ENCODE measurements at regions not wholly inside any gene's neighbourhood (a gene's known extent, or its start where the extent isn't known, plus 50 kb on each side); places are given as distances from the start of the nearest gene placed in this dataset.

- no peak overlapping the region for H2BK120ac ChIP-seq (replicated peaks; ENCODE audit: low read depth, low read length)
- H3K36me3 ChIP-seq (ENCODE audit: control insufficient read depth in 2 of 4, insufficient read depth in 4 of 4, low read length in 3 of 4): 0 out of 8 replicates have a peak, but pooled peaks cover 0 to 7% (median 0%) of the 10 kb centered on the region in 4 experiments
- H4K8ac ChIP-seq (ENCODE audit: extremely low read depth, insufficient read depth, low read length): no peak overlapping the region
- no peak overlapping the region for H4K91ac ChIP-seq (replicated peaks; ENCODE audit: insufficient read length, low read length)
- DNase-seq (ENCODE audit: low read depth in 1 of 2, low spot score in 2 of 2) (no peak), FAIRE-seq (no peak)
- no peak overlapping the region for H3K23ac ChIP-seq (ENCODE audit: insufficient read length)
- H2BK20ac ChIP-seq (ENCODE audit: low read length): no peak overlapping the region
- no peak overlapping the region for H3K4ac ChIP-seq (replicated peaks; ENCODE audit: insufficient read length, low read depth, low read length)
- ChIA-PET POLR2A (ENCODE audit: partially characterized antibody) (interaction anchor here (0.7 to 5.5 kb wide), 4 partner anchors 13 to 29 kb away, joined by 3 to 41 read pairs (median 6); no protein-coding TSS in a partner anchor), CTCF (ENCODE audit: partially characterized antibody) (interaction anchor here (3.5 kb wide), 1 partner anchor 11 kb away, joined by 19 read pairs; no protein-coding TSS in a partner anchor)
- H3K27me3 ChIP-seq (replicated peaks in 1 of 4; ENCODE audit: control insufficient read depth in 3 of 4, extremely low read depth in 1 of 4, insufficient read depth in 3 of 4, low read length in 3 of 4): no peaks in the 10 kb centered on the region
- no peak overlapping the region for H3K4me2 ChIP-seq (ENCODE audit: insufficient read depth in 1 of 2, low read depth in 2 of 2, low read length in 2 of 2)
- peaks cover 3 to 18% (median 6%) of the 10 kb centered on the region in 4 experiments; a peak in 5 of 7 replicates for H3K4me1 ChIP-seq (replicated peaks in 1 of 4; ENCODE audit: control insufficient read depth in 3 of 4, insufficient read depth in 4 of 4, low read length in 3 of 4)
- no peak overlapping the region for H2BK5ac ChIP-seq (ENCODE audit: low read depth, low read length)
- WGBS, 2 experiments (ENCODE audit: extremely low coverage in 1 of 2, insufficient coverage in 1 of 2, insufficient read length in 1 of 2, insufficient replicate concordance in 2 of 2, low coverage in 1 of 2, low lambda C conversion rate in 2 of 2, missing lambda C conversion rate in 1 of 2): 88% methylated on average over 6 of the region's 6 CpGs; no CpG with 5 or more reads in 1 of the 2 experiments
- no peak overlapping the region for H2BK15ac ChIP-seq (ENCODE audit: low read length)
- H3K14ac ChIP-seq (ENCODE audit: insufficient read length): no peak overlapping the region
- H3K9me3 ChIP-seq (ENCODE audit: insufficient read depth in 2 of 2, low read depth in 1 of 2, low read length in 1 of 2): peaks cover 20 to 24% of the 10 kb centered on the region in 2 experiments
- no peak overlapping the region for H2AK5ac ChIP-seq (ENCODE audit: low read depth, low read length)
- no peak overlapping the region for H2AFZ ChIP-seq (ENCODE audit: low read length)
- H2BK12ac ChIP-seq (ENCODE audit: low read depth, low read length): no peak overlapping the region
- H4K20me1 ChIP-seq (replicated peaks in 1 of 2; ENCODE audit: control insufficient read depth in 1 of 2, insufficient read depth in 2 of 2, low read length in 2 of 2): no peaks in the 10 kb centered on the region
- no peak for TF ChIP-seq KDM1A (IDR thresholded peaks at IDR 0.05; ENCODE audit: borderline replicate concordance, low read length)
- no peak for TF ChIP-seq SAP30 (IDR thresholded peaks at IDR 0.05; ENCODE audit: insufficient read depth, insufficient replicate concordance, low read length)
- TF ChIP-seq CBX5 (IDR thresholded peaks at IDR 0.05; ENCODE audit: low read depth, low read length): no peak
- TF ChIP-seq SIX5 (IDR thresholded peaks at IDR 0.05; ENCODE audit: low read depth, low read length): no peak
- TF ChIP-seq EP300 (IDR thresholded peaks at IDR 0.05; ENCODE audit: borderline replicate concordance in 1 of 2, low read depth in 2 of 2, low read length in 2 of 2): no peak
- TF ChIP-seq NANOG (IDR thresholded peaks at IDR 0.05; ENCODE audit: insufficient read depth, low read depth, low read length, poor library complexity, severe bottlenecking): no peak
- no peak overlapping the region for H3K18ac ChIP-seq (ENCODE audit: extremely low read depth, low read length)
- H3K23me2 ChIP-seq (ENCODE audit: low read depth, low read length): no peaks in the 10 kb centered on the region
- no peak overlapping the region for H3K56ac ChIP-seq (replicated peaks; ENCODE audit: insufficient read length, low read depth, low read length)
- no peak overlapping the region for H3K27ac ChIP-seq (ENCODE audit: low read depth, low read length)
- no peak overlapping the region for H3K9ac ChIP-seq (replicated peaks in 1 of 4; ENCODE audit: extremely low read depth in 1 of 4, low read depth in 3 of 4, low read length in 3 of 4)
- no peak overlapping the region for H3K4me3 ChIP-seq (ENCODE audit: extremely low read depth in 1 of 4, insufficient read depth in 2 of 4, low read depth in 3 of 4, low read length in 4 of 4)
- H3K79me2 ChIP-seq (ENCODE audit: control insufficient read depth in 1 of 2, insufficient read depth in 2 of 2, low read length in 2 of 2): no peaks in the 10 kb centered on the region
- H3K79me1 ChIP-seq (ENCODE audit: low read depth, low read length): no peaks in the 10 kb centered on the region
- no peak overlapping the region for H4K5ac ChIP-seq (ENCODE audit: insufficient read length, low read depth, low read length)
Measured at GRCh38 chr17:43344685-43345084, 54.1 kb upstream of the ARL4D start.

Measured in H1 (cell line).